Dermis blood vessel endothelial cell (primary cell): ENCODE measurements at regions not wholly inside any gene's neighbourhood (a gene's known extent, or its start where the extent isn't known, plus 50 kb on each side); places are given as distances from the start of the nearest gene placed in this dataset.

Experiments used
- DNase-seq: peaks from one replicate; pipeline ENCODE4 v3.0.0; 2010

GRCh38 chr14:89626233-89626806 is 209.3 kb upstream of the FOXN3 start:
- no peak for DNase-seq

GRCh38 chr14:89625731-89626232 is 208.7 kb upstream of the FOXN3 start:
- DNase-seq, result no peak

GRCh38 chr14:89625244-89625713 is 208.2 kb upstream of the FOXN3 start:
- peak; percentile 52 for DNase-seq

- DNase-seq, result no peak
Measured at GRCh38 chr14:89624500-89625156, 207.6 kb upstream of the FOXN3 start.

GRCh38 chr14:89621791-89622638 is 205.0 kb upstream of the FOXN3 start:
- DNase-seq, result no peak

GRCh38 chr14:89621009-89621421 is 204.0 kb upstream of the FOXN3 start:
- DNase-seq, result no peak

- no peak for DNase-seq
Measured at GRCh38 chr14:89620436-89620835, 203.4 kb upstream of the FOXN3 start.

- no peak for DNase-seq
Measured at GRCh38 chr14:89619596-89619995, 202.6 kb upstream of the FOXN3 start.

- DNase-seq, result peak; percentile 78
Measured at GRCh38 chr14:89618811-89619551, 201.9 kb upstream of the FOXN3 start.

- DNase-seq, result peak; percentile 34
Measured at GRCh38 chr14:89618330-89618708, 201.3 kb upstream of the FOXN3 start.

GRCh38 chr14:89617481-89618329 is 200.7 kb upstream of the FOXN3 start:
- peak; percentile 55 for DNase-seq

GRCh38 chr14:89616852-89617341 is 199.9 kb upstream of the FOXN3 start:
- peak; percentile 28 for DNase-seq

- no peak for DNase-seq
Measured at GRCh38 chr14:89616425-89616824, 199.4 kb upstream of the FOXN3 start.

GRCh38 chr14:89615421-89615820 is 198.4 kb upstream of the FOXN3 start:
- DNase-seq, result peak; percentile 73

- no peak for DNase-seq
Measured at GRCh38 chr14:89614009-89614691, 197.1 kb upstream of the FOXN3 start.

GRCh38 chr14:89613260-89614008 is 196.4 kb upstream of the FOXN3 start:
- DNase-seq, result no peak

GRCh38 chr14:89609500-89610100 is 192.6 kb upstream of the FOXN3 start:
- DNase-seq, result no peak

- DNase-seq, result no peak
Measured at GRCh38 chr14:89607453-89607852, 190.4 kb upstream of the FOXN3 start.

GRCh38 chr14:89603938-89604480 is 187.0 kb upstream of the FOXN3 start:
- DNase-seq, result peak; percentile 64
